WTC11 (cell line): ENCODE measurements at regions not wholly inside any gene's neighbourhood (a gene's known extent, or its start where the extent isn't known, plus 50 kb on each side); places are given as distances from the start of the nearest gene placed in this dataset.

ENCODE experiments used
- ATAC-seq: fragments of 200-7000 bp; cut with Tn5 transposase; 2 replicates; pipeline ENCODE4 v1.10.0; 2021; ENCODE audit warnings: mild to moderate bottlenecking, moderate library complexity
- CTCF ChIA-PET: fragments of 300-600 bp; sonication (Branson Sonifier 250); formaldehyde crosslinking; loops from one replicate; lab custom pipeline; 2021; ENCODE audit warnings: antibody characterized with exemption; lab: Charles Lee
- POLR2A ChIA-PET: fragments of 350-600 bp; sonication (Branson Sonifier 250); formaldehyde crosslinking; loops from one replicate; lab custom pipeline; 2021; ENCODE audit warnings: antibody characterized with exemption; lab: Charles Lee
- DNase-seq: peaks from one replicate; pipeline ENCODE4 v3.0.0; 2021; ENCODE audit warnings: low spot score
- H3K27ac Mint-ChIP-seq: 2 replicates; pipeline ENCODE4 v1.8.0; 2021; ENCODE audit warnings: mixed read lengths
- H3K27me3 Mint-ChIP-seq: 2 replicates; pipeline ENCODE4 v1.8.0; 2021; ENCODE audit warnings: low read depth, mild to moderate bottlenecking, moderate library complexity, mixed read lengths
- H3K36me3 Mint-ChIP-seq: 2 replicates; pipeline ENCODE4 v1.8.0; 2021; ENCODE audit warnings: mixed read lengths
- H3K4me1 Mint-ChIP-seq: 2 replicates; pipeline ENCODE4 v1.8.0; 2022; ENCODE audit warnings: mixed read lengths
- H3K4me3 Mint-ChIP-seq: 2 replicates; pipeline ENCODE4 v1.8.0; 2021; ENCODE audit warnings: mild to moderate bottlenecking, moderate library complexity, mixed read lengths
- H3K9me3 Mint-ChIP-seq: 2 replicates; pipeline ENCODE4 v1.8.0; 2021; ENCODE audit warnings: mixed read lengths
- CREM ChIP-seq: sonication (generic); formaldehyde crosslinking; IDR thresholded peaks from 2 replicates; pipeline ENCODE4 v1.8.1; 2022; ENCODE audit warnings: mild to moderate bottlenecking, missing genetic modification reagents, moderate library complexity
- EMX1 ChIP-seq: fragments of 250-450 bp; sonication (Bioruptor Pico); IDR thresholded peaks from 2 replicates; pipeline ENCODE4 v1.8.0; 2021; ENCODE audit warnings: mild to moderate bottlenecking
- IRF2 ChIP-seq: sonication (generic); formaldehyde crosslinking; IDR thresholded peaks from 2 replicates; pipeline ENCODE4 v1.8.0; 2022; ENCODE audit warnings: low read depth, missing genetic modification reagents, borderline replicate concordance
- NR1H2 ChIP-seq: sonication (generic); formaldehyde crosslinking; IDR thresholded peaks from 2 replicates; pipeline ENCODE4 v1.9.0; 2021; ENCODE audit warnings: mild to moderate bottlenecking, moderate library complexity, missing genetic modification reagents
- SMAD3 ChIP-seq: sonication (generic); formaldehyde crosslinking; IDR thresholded peaks from 2 replicates; pipeline ENCODE4 v1.8.0; 2022; ENCODE audit warnings: missing genetic modification reagents, mild to moderate bottlenecking, borderline replicate concordance
- TCF7 ChIP-seq: sonication (generic); formaldehyde crosslinking; IDR thresholded peaks from 2 replicates; pipeline ENCODE4 v1.8.0; 2022; ENCODE audit warnings: mild to moderate bottlenecking, low read depth, missing genetic modification reagents, moderate library complexity
- TP53 ChIP-seq: sonication (generic); formaldehyde crosslinking; IDR thresholded peaks from 2 replicates; pipeline ENCODE4 v1.8.1; 2023; ENCODE audit warnings: mild to moderate bottlenecking, missing genetic modification reagents
- ZNF138 ChIP-seq: sonication (generic); formaldehyde crosslinking; conservative IDR thresholded peaks from 2 replicates; pipeline ENCODE4 v1.8.1; 2022; ENCODE audit warnings: mild to moderate bottlenecking, moderate library complexity, missing genetic modification reagents
- ZNF396 ChIP-seq: fragments of 250-450 bp; sonication (Bioruptor Pico); IDR thresholded peaks from 2 replicates; pipeline ENCODE4 v1.8.0; 2021; ENCODE audit warnings: mild to moderate bottlenecking, moderate library complexity, borderline replicate concordance
- TF ChIP-seq, protein P1 (sequence below): sonication (generic); formaldehyde crosslinking; IDR thresholded peaks from 2 replicates; pipeline ENCODE4 v1.8.0; 2023; ENCODE audit warnings: mild to moderate bottlenecking, missing genetic modification reagents
- TF ChIP-seq, protein P2 (sequence below): fragments of 250-450 bp; sonication (Bioruptor Pico); IDR thresholded peaks from 2 replicates; pipeline ENCODE4 v1.9.0; 2021; ENCODE audit warnings: mild to moderate bottlenecking
- TF ChIP-seq, protein P3 (sequence below): fragments of 250-450 bp; sonication (Bioruptor Pico); conservative IDR thresholded peaks from 2 replicates; pipeline ENCODE4 v1.9.0; 2021; ENCODE audit warnings: mild to moderate bottlenecking
- TF ChIP-seq, protein P4 (sequence below): sonication (generic); formaldehyde crosslinking; IDR thresholded peaks from 2 replicates; pipeline ENCODE4 v1.8.1; 2022; ENCODE audit warnings: mild to moderate bottlenecking, moderate library complexity, missing genetic modification reagents
- TF ChIP-seq, protein P5 (sequence below): sonication (generic); formaldehyde crosslinking; IDR thresholded peaks from 2 replicates; pipeline ENCODE4 v1.8.1; 2022; ENCODE audit warnings: missing genetic modification reagents, borderline replicate concordance
- TF ChIP-seq, protein P6 (sequence below): sonication (generic); formaldehyde crosslinking; IDR thresholded peaks from 2 replicates; pipeline ENCODE4 v1.8.1; 2023; ENCODE audit warnings: mild to moderate bottlenecking, missing genetic modification reagents, borderline replicate concordance
- TF ChIP-seq, protein P7 (sequence below): sonication (generic); formaldehyde crosslinking; IDR thresholded peaks from 2 replicates; pipeline ENCODE4 v1.8.0; 2023; ENCODE audit warnings: missing genetic modification reagents, mild to moderate bottlenecking, borderline replicate concordance

DNA sequence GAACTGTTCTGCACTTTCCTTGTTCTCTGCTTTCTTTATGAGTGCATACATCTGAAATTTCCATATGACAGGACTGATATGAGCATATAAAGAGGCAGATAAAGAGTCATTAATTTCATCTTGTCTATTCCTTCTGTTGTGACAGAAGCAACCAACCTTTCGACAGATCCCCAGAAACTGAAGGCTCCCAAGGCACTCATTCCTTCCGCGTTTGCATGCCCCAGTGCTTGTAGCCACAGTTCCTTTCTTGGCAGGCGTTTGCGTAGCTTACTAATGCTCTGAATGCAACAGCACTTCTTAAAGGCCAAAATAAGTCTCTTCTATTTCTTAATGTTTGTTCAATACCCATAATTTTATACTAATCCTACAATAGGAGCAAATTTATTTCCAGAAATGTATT lies 94.0 kb upstream of the TBL1X start (continued):
- TF ChIP-seq, protein P1, sequence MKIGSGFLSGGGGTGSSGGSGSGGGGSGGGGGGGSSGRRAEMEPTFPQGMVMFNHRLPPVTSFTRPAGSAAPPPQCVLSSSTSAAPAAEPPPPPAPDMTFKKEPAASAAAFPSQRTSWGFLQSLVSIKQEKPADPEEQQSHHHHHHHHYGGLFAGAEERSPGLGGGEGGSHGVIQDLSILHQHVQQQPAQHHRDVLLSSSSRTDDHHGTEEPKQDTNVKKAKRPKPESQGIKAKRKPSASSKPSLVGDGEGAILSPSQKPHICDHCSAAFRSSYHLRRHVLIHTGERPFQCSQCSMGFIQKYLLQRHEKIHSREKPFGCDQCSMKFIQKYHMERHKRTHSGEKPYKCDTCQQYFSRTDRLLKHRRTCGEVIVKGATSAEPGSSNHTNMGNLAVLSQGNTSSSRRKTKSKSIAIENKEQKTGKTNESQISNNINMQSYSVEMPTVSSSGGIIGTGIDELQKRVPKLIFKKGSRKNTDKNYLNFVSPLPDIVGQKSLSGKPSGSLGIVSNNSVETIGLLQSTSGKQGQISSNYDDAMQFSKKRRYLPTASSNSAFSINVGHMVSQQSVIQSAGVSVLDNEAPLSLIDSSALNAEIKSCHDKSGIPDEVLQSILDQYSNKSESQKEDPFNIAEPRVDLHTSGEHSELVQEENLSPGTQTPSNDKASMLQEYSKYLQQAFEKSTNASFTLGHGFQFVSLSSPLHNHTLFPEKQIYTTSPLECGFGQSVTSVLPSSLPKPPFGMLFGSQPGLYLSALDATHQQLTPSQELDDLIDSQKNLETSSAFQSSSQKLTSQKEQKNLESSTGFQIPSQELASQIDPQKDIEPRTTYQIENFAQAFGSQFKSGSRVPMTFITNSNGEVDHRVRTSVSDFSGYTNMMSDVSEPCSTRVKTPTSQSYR, result no peak
- TF ChIP-seq SMAD3 (no peak), TP53 (CRISPR knock-in tag) (no peak)
- TF ChIP-seq, protein P2, sequence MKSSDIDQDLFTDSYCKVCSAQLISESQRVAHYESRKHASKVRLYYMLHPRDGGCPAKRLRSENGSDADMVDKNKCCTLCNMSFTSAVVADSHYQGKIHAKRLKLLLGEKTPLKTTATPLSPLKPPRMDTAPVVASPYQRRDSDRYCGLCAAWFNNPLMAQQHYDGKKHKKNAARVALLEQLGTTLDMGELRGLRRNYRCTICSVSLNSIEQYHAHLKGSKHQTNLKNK (CRISPR knock-in tag), result no peak
- TF ChIP-seq, protein P3, sequence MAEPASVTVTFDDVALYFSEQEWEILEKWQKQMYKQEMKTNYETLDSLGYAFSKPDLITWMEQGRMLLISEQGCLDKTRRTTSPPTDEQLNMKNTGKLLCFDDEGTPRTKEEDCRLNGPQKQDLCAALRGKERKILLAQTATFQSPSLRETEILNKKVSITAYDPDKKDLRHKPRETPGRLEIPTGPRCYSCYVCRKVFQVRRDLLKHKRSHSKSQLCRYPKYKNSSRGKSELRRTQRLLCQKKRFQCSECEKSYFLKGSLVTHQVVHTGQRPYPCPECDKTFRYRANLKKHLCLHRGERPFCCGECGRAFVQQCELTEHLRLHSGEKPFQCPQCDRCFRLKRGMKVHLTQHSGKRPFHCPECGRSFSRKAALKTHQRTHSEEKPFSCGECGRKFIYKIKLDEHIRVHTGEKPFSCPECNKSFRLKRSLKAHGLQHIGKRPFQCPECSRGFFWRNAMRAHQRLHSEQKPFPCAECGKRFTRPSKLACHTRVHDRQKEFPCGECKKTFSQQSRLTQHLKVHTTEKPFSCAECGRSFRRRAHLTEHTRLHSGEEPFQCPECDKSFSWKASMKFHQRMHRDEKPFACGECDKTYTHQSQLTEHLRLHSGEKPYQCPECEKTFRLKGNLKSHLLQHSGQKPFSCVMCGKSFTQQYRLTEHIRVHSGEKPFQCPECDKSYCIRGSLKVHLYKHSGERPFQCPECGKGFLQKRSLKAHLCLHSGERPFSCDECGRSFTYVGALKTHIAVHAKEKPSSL, result no peak
- TF ChIP-seq, all 79 proteins: peak for 0

DNA sequence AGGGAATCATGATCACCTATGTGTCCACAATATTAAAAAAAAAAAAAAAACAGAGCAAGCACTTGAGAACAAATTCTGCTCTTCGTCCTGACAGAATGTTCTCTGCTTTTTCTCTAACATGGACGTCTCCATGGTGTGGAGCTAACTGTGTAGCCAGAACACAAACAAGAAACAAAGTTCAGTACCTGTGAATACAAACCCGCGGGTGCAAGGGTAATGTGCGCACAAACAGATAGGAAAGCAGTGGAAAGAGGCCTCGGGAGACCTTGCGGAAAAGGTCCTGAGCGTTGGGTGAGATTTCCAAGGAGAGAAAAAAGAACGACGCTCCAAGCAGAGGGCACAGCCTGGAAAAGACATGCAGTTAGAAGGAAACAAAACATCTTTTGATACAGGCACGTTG lies 92.0 kb upstream of the TBL1X start:
- Mint-ChIP-seq H3K27ac (no peak overlapping the region), H3K4me3 (no peak overlapping the region), H3K9me3 (peaks cover 7% of the 10 kb centered on the region; the same call in 1 of the 2 replicates), H3K36me3 (no peaks in the 10 kb centered on the region), H3K4me1 (peaks cover 7% of the 10 kb centered on the region), H3K27me3 (no peaks in the 10 kb centered on the region)
- CTCF ChIA-PET, result no interaction called here
- DNase-seq (no peak), ATAC-seq (no peak)
- POLR2A ChIA-PET, result no interaction called here
- TF ChIP-seq ZNF138 (CRISPR knock-in tag), result no peak
- TF ChIP-seq, protein P4, sequence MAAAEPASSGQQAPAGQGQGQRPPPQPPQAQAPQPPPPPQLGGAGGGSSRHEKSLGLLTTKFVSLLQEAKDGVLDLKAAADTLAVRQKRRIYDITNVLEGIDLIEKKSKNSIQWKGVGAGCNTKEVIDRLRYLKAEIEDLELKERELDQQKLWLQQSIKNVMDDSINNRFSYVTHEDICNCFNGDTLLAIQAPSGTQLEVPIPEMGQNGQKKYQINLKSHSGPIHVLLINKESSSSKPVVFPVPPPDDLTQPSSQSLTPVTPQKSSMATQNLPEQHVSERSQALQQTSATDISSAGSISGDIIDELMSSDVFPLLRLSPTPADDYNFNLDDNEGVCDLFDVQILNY (CRISPR knock-in tag), result no peak
- no peak for TF ChIP-seq ZNF396 (CRISPR knock-in tag)
- TF ChIP-seq TCF7 (CRISPR knock-in tag), result no peak
- TF ChIP-seq CREM (CRISPR knock-in tag), result no peak
- TF ChIP-seq IRF2, result no peak
- no peak for TF ChIP-seq EMX1 (CRISPR knock-in tag)
- TF ChIP-seq NR1H2 (CRISPR knock-in tag), result no peak
- TF ChIP-seq, protein P1, result no peak
- TF ChIP-seq, protein P5, sequence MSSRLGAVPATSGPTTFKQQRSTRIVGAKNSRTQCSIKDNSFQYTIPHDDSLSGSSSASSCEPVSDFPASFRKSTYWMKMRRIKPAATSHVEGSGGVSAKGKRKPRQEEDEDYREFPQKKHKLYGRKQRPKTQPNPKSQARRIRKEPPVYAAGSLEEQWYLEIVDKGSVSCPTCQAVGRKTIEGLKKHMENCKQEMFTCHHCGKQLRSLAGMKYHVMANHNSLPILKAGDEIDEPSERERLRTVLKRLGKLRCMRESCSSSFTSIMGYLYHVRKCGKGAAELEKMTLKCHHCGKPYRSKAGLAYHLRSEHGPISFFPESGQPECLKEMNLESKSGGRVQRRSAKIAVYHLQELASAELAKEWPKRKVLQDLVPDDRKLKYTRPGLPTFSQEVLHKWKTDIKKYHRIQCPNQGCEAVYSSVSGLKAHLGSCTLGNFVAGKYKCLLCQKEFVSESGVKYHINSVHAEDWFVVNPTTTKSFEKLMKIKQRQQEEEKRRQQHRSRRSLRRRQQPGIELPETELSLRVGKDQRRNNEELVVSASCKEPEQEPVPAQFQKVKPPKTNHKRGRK (CRISPR knock-in tag), result no peak
- TF ChIP-seq, protein P6, sequence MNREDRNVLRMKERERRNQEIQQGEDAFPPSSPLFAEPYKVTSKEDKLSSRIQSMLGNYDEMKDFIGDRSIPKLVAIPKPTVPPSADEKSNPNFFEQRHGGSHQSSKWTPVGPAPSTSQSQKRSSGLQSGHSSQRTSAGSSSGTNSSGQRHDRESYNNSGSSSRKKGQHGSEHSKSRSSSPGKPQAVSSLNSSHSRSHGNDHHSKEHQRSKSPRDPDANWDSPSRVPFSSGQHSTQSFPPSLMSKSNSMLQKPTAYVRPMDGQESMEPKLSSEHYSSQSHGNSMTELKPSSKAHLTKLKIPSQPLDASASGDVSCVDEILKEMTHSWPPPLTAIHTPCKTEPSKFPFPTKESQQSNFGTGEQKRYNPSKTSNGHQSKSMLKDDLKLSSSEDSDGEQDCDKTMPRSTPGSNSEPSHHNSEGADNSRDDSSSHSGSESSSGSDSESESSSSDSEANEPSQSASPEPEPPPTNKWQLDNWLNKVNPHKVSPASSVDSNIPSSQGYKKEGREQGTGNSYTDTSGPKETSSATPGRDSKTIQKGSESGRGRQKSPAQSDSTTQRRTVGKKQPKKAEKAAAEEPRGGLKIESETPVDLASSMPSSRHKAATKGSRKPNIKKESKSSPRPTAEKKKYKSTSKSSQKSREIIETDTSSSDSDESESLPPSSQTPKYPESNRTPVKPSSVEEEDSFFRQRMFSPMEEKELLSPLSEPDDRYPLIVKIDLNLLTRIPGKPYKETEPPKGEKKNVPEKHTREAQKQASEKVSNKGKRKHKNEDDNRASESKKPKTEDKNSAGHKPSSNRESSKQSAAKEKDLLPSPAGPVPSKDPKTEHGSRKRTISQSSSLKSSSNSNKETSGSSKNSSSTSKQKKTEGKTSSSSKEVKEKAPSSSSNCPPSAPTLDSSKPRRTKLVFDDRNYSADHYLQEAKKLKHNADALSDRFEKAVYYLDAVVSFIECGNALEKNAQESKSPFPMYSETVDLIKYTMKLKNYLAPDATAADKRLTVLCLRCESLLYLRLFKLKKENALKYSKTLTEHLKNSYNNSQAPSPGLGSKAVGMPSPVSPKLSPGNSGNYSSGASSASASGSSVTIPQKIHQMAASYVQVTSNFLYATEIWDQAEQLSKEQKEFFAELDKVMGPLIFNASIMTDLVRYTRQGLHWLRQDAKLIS (CRISPR knock-in tag), result no peak
- TF ChIP-seq, protein P7, sequence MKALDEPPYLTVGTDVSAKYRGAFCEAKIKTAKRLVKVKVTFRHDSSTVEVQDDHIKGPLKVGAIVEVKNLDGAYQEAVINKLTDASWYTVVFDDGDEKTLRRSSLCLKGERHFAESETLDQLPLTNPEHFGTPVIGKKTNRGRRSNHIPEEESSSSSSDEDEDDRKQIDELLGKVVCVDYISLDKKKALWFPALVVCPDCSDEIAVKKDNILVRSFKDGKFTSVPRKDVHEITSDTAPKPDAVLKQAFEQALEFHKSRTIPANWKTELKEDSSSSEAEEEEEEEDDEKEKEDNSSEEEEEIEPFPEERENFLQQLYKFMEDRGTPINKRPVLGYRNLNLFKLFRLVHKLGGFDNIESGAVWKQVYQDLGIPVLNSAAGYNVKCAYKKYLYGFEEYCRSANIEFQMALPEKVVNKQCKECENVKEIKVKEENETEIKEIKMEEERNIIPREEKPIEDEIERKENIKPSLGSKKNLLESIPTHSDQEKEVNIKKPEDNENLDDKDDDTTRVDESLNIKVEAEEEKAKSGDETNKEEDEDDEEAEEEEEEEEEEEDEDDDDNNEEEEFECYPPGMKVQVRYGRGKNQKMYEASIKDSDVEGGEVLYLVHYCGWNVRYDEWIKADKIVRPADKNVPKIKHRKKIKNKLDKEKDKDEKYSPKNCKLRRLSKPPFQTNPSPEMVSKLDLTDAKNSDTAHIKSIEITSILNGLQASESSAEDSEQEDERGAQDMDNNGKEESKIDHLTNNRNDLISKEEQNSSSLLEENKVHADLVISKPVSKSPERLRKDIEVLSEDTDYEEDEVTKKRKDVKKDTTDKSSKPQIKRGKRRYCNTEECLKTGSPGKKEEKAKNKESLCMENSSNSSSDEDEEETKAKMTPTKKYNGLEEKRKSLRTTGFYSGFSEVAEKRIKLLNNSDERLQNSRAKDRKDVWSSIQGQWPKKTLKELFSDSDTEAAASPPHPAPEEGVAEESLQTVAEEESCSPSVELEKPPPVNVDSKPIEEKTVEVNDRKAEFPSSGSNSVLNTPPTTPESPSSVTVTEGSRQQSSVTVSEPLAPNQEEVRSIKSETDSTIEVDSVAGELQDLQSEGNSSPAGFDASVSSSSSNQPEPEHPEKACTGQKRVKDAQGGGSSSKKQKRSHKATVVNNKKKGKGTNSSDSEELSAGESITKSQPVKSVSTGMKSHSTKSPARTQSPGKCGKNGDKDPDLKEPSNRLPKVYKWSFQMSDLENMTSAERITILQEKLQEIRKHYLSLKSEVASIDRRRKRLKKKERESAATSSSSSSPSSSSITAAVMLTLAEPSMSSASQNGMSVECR (CRISPR knock-in tag), result no peak
